Adrenal gland (tissue), 9 donors: ENCODE measurements at regions not wholly inside any gene's neighbourhood (a gene's known extent, or its start where the extent isn't known, plus 50 kb on each side); places are given as distances from the start of the nearest gene placed in this dataset.

Source experiments
- DNase-seq, 7 donors: peaks; one replicate each; pipeline ENCODE4 v3.0.0-alpha.2; 2019 to 2020
- H3K27ac ChIP-seq, 5 donors: fragments of 200-600 bp; sonication (generic) in 4 of 5; 1 replicate in 3 of 5; 2 replicates in 2 of 5; pipeline versions ENCODE4 v1.5.1 to v1.8.0; 2016 to 2020; ENCODE audit warnings: mild to moderate bottlenecking in 1 of 5
- H3K27me3 ChIP-seq: fragments of 200-600 bp; 2 replicates; pipeline ENCODE4 v1.8.0; 2021
- H3K36me3 ChIP-seq, 2 donors: fragments of 200-600 bp; replicated peaks in 1 of 2; 1 replicate in 1 of 2; 2 replicates in 1 of 2; pipeline versions ENCODE4 v1.5.1 to v1.8.0; 2018 to 2022
- H3K4me1 ChIP-seq, 2 donors: fragments of 200-600 bp; replicated peaks in 1 of 2; 1 replicate in 1 of 2; 2 replicates in 1 of 2; pipeline versions ENCODE4 v1.5.1 to v1.8.0; 2018 to 2021
- H3K4me3 ChIP-seq, 4 donors: fragments of 200-600 bp; sonication (generic) in 3 of 4; one replicate each; pipeline ENCODE4 v1.5.1; 2016 to 2018
- H3K9me3 ChIP-seq, 3 donors: fragments of 200-600 bp; sonication (generic) in 1 of 3; replicated peaks in 1 of 3; 1 replicate in 2 of 3; 2 replicates in 1 of 3; pipeline versions ENCODE4 v1.5.1 to v1.8.0; 2016 to 2021
- POLR2A ChIP-seq, 2 donors: fragments of 450-650 bp; IDR thresholded peaks; one replicate each; pipeline ENCODE4 v1.6.1; 2017; ENCODE audit warnings: antibody characterized with exemption in 2 of 2, mild to moderate bottlenecking in 2 of 2, moderate library complexity in 1 of 2
- WGBS, 4 donors: extraction: QIAGEN DNeasy Blood & Tissue Kit in 2 of 4; methylation state at CpG; one replicate each; pipeline versions ENCODE4 v1.1.5 to v1.1.7; 2013 to 2017; 5-methylcytosine and 5-hydroxymethylcytosine counted together
- intact Hi-C, 2 donors: fragments of 100-400 bp; cut with DNase I; formaldehyde crosslinking; loops; one replicate each; pipeline versions ENCODE4 v1.14.1 to v1.15.0; 2022 to 2023
- TF ChIP-seq, protein P1 (sequence below), 6 experiments: fragments of 450-650 bp in 4 of 6; fragments of 200-600 bp in 2 of 6; sonication (generic) in 1 of 6; IDR thresholded peaks; 1 replicate in 5 of 6; 2 replicates in 1 of 6; pipeline versions ENCODE4 v1.5.1 to v1.8.0; 2016 to 2021; ENCODE audit warnings: antibody characterized with exemption in 6 of 6, mild to moderate bottlenecking in 2 of 6, moderate library complexity in 1 of 6
- donor health status: healthy with polysubstance abuse.
- donor health status: Bipolar disorder and iron deficiency.
- donor health status: DM: yes; HTN: yes; CAD: no.
- donor health status: DM: no; HTN: no; CAD: no.
- donor health status: DM: no; HTN: no; CAD: no.

DNA sequence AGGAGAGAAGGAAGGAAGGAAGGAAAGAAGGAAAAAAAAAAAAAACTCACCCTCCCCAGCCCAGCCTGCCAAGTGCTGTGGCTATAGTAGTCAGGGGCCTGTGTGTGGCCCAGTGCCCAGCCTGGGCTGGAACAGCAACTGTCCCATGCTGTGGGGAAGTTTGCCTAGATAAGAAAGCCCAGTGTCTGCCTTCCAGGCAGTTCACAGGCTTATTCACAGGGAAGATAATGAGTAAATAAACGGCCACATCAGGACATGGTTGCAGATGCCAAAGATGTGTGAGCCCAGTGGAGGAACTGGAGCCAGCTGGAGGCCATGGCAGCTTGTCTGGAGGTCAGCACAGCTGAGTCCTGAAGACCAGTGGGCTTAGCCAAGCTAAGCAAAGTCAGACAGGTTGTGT is 132.4 kb upstream of the FOXK1 start:
- Histone ChIP-seq H3K4me3 (no peak overlapping the region), H3K27me3 (no peaks in the 10 kb centered on the region), H3K27ac (no peak overlapping the region), H3K36me3 (no peaks in the 10 kb centered on the region), H3K9me3 (no peaks in the 10 kb centered on the region), H3K4me1 (no peaks in the 10 kb centered on the region)
- TF ChIP-seq, protein P1, sequence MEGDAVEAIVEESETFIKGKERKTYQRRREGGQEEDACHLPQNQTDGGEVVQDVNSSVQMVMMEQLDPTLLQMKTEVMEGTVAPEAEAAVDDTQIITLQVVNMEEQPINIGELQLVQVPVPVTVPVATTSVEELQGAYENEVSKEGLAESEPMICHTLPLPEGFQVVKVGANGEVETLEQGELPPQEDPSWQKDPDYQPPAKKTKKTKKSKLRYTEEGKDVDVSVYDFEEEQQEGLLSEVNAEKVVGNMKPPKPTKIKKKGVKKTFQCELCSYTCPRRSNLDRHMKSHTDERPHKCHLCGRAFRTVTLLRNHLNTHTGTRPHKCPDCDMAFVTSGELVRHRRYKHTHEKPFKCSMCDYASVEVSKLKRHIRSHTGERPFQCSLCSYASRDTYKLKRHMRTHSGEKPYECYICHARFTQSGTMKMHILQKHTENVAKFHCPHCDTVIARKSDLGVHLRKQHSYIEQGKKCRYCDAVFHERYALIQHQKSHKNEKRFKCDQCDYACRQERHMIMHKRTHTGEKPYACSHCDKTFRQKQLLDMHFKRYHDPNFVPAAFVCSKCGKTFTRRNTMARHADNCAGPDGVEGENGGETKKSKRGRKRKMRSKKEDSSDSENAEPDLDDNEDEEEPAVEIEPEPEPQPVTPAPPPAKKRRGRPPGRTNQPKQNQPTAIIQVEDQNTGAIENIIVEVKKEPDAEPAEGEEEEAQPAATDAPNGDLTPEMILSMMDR (IDR thresholded peaks at IDR 0.05) = no peak
- TF ChIP-seq POLR2A (IDR thresholded peaks at IDR 0.05) = no peak
- 30 to 50% (median 40%) methylated on average over 1 of the region's 1 CpG for WGBS, 4 donors
- peak in 2 of 7 donors; percentile 17 to 42 for DNase-seq
- intact Hi-C loops = no loop called here

DNA sequence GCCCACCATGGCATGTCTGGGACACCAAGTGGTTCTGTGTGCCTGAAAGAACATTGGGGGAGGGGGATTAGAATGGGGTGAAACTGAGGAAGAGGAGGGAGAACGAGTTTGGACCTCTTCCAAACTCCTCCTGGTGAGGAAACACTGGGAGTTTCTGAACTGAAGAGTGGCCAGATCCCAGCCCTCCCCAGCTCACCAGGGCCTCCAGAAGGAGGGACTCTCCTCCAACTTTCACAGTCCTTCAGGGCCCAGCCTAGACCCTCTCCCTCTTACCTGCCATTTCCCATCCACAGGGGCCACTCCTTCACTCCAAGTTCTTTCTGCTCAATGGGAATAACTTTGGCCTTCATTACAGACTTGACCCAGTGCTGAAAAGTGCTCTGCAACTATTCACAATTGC is 132.0 kb upstream of the FOXK1 start:
- WGBS, 4 donors = 11 to 46% (median 24%) methylated on average over 1 of the region's 1 CpG

DNA sequence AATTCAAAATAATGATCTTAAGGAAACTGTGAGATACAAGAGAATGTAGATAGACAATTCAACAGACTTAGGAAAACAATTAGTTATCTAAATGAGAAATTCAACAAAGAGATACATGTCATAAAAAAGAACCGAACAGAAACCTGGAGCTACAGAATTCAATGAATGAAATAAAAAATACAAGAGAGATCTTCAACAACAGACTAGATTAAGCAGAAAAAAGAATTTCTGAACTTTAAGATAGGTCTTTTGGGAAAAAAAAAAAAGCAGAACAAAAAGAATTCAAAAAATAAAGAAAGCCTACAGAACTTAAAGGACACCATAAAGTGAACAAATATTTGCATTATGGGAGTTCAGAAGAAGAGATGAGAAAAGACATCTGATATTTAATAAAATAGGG is 129.1 kb upstream of the FOXK1 start:
- intact Hi-C loops = no loop called here
- WGBS, 4 donors = 88 to 93% (median 90%) methylated on average over 1 of the region's 1 CpG
- H3K9me3 ChIP-seq = no peaks in the 10 kb centered on the region

More for the DNA sequence above, 132.0 kb upstream of the FOXK1 start:
- H3K36me3 ChIP-seq = no peaks in the 10 kb centered on the region
- no peaks in the 10 kb centered on the region for H3K4me1 ChIP-seq
- H3K27me3 ChIP-seq = no peaks in the 10 kb centered on the region
- peak in 1 of 7 donors; percentile 15 for DNase-seq
- no peaks in the 10 kb centered on the region for H3K9me3 ChIP-seq
- no peak overlapping the region for H3K4me3 ChIP-seq
- TF ChIP-seq POLR2A (IDR thresholded peaks at IDR 0.05) = no peak
- TF ChIP-seq, protein P1 (IDR thresholded peaks at IDR 0.05) = no peak
- no peak overlapping the region for H3K27ac ChIP-seq
- intact Hi-C loops = no loop called here

DNA sequence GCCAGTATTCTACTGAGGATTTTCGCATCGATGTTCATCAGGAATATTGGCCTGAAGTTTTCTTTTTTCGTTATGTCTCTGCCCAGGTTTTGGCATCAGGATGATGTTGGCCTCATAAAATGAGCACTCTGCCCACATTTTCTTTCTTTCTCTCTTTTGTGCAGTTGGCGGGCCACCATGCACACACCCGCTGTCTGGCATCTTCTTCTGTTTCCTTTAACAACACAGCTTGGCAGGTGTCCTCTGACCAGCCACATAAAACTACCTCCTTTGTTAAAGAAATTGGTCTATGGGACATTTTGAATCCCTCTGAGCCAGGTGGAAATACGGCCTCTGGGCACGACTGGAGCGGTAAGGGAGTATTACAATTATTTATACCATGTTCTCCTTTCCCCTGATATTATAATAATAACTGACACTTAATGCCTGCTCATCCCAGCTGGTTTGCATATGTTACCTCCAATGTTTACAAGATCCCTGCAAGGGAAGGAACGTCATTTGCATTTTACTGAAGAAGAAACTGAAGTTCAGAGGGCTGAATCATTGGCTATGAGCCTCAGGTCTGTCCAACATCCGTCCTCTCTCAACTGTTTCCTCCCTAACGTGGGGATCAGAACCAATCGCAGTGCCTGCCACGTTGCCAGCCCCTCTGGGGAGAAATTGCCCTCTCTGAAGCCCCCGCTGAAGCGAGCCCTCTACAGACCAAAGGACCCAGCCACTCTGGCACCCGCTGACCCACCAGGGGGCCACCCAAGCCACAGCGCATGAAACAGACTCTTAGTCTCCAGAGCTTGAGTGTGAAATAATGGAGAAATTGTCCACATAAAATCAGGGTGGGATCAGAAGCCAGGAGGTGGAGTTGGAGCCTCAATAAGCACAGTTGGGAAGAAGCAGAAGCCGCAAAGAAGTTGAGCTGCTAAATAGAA is 125.0 kb upstream of the FOXK1 start:
- no peaks in the 10 kb centered on the region for H3K27me3 ChIP-seq
- H3K4me3 ChIP-seq = no peak overlapping the region
- TF ChIP-seq POLR2A (IDR thresholded peaks at IDR 0.05) = no peak
- TF ChIP-seq, protein P1 (IDR thresholded peaks at IDR 0.05) = no peak
- H3K27ac ChIP-seq = no peak overlapping the region
- peak in 1 of 7 donors; percentile 17 for DNase-seq
- H3K36me3 ChIP-seq = no peaks in the 10 kb centered on the region
- intact Hi-C loops = no loop called here
- 68 to 81% (median 73%) methylated on average over 11 to 18 of the region's 18 CpGs for WGBS, 4 donors
- H3K4me1 ChIP-seq = no peaks in the 10 kb centered on the region
- H3K9me3 ChIP-seq = no peaks in the 10 kb centered on the region

More for the DNA sequence above, 129.1 kb upstream of the FOXK1 start:
- no peaks in the 10 kb centered on the region for H3K4me1 ChIP-seq
- no peaks in the 10 kb centered on the region for H3K27me3 ChIP-seq
- no peak overlapping the region for H3K27ac ChIP-seq
- H3K36me3 ChIP-seq = no peaks in the 10 kb centered on the region
- no peak for TF ChIP-seq POLR2A (IDR thresholded peaks at IDR 0.05)
- TF ChIP-seq, protein P1 (IDR thresholded peaks at IDR 0.05) = no peak
- no peak for DNase-seq
- no peak overlapping the region for H3K4me3 ChIP-seq
